DMS53 (cell line): ENCODE measurements at regions not wholly inside any gene's neighbourhood (a gene's known extent, or its start where the extent isn't known, plus 50 kb on each side); places are given as distances from the start of the nearest gene placed in this dataset.

Experiments used
- DNase-seq: peaks from one replicate; lab custom pipeline; 2025; lab: John Stamatoyannopoulos, UW

DNA sequence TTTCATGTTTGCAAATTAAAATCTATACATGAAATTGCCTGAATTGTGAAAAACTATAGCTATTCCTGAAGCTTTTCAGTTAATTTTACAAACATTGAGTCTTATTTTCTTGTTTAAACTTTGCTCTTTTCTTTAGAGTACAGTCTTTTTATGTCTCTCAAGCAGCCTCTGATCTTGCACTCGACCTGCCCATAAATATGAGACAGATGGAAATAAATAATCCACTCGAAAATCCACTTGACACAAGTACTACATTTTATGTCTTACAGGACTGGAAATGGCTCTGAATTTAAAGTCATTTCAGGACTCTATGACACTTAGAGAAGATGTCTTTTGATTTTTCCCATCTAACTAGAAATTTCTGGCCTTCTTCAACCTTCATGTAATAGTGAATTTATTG lies 283.8 kb downstream of the USP25 start:
- peak; percentile 50 for DNase-seq

DNA sequence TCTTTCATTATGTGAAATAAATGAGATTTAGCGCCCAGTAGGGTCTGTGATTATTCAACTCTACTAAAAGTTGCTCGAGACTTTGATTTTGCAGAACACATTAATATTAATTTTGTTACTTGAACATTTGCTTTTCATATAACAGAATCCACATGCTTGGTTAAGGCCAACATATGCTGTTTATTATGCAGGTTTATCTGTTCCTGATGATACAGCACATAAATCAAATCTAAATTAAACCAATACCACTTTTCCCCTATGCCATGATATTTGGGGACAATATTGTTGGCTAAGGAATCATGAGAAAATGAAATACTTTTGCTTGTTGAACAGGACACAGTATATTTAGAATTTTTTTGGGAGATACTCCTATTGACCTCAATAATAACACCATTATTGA lies 291.1 kb downstream of the USP25 start:
- DNase-seq, result no peak

DNA sequence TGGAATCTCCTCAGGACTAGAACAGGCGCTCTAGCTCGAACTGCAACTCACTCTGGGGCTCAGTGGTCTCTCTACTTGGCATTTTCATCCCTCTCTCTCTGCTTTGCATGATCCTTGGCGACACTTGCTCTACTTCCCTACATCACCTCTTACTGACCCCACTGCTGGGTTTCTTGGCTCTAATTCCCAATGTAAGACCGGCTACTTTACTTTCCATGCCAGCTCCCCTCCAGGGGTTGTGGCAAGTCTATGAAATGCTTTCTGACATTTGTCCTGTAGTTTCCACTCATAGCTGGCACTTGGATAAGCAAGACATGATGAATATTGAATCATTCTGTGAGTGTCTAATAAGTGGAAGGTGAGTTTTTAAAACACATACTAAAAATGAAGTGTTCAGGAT lies 292.3 kb downstream of the USP25 start:
- no peak for DNase-seq

DNA sequence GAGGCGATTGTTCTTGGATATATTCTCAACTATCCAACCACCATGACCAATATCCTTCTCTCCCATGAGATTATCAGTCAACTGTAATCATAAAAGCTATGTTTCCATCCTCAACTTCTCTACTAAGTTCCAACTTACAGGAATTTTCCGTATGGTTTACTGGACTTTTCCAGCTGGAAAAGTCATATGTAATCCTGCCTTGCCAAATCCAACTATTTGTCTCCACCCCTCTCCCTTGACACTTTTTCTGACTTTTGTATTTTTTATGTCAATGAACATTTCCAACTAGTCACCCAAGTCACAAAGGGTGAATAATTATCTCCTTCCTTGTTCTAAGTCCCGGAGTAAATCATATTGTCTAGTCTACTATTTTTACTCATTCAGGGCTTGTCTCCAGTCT lies 293.1 kb downstream of the USP25 start:
- DNase-seq, result no peak

DNA sequence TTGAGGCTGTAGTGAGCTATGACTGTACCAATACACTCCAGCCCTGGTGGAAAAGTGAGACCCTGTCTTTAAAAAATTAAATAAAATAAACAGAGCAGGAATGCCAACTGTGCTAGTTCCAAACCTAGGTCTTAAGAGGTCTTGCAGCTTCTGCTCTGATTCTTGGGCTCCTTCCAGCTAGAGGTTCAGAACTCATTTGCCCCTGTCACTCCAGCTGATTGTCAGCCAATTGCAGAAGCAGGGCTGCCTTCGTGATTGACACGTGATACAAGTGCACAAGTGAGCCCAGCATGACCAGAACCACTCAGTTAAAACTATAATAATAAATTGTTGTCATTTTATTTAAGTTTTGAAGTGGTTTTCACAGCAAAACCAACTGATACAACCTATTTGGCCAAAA lies 298.4 kb downstream of the USP25 start:
- no peak for DNase-seq

DNA sequence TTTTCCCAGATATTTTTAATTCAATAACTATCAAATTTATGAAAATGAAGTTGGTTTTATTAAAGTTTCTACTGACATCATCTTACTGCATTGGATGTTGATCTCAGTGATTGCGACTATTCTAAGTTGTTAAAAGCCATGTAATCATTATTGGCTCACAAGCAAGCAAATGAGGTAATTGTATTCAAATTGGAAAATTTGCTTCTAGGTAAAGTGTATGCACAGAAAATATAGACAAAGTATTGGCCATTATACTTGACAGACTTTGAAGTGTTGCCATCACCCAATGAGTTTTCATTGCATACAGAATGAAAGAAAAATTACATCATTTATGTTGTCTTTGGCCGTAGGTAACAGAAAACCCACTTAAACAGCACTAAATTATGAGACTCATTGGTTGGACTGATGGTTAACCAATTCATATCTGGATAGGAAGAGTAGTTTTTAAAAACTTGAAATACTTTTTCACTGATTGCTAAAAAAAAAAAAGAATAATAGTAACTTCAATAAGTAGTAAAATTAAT lies 299.2 kb downstream of the USP25 start:
- no peak for DNase-seq

DNA sequence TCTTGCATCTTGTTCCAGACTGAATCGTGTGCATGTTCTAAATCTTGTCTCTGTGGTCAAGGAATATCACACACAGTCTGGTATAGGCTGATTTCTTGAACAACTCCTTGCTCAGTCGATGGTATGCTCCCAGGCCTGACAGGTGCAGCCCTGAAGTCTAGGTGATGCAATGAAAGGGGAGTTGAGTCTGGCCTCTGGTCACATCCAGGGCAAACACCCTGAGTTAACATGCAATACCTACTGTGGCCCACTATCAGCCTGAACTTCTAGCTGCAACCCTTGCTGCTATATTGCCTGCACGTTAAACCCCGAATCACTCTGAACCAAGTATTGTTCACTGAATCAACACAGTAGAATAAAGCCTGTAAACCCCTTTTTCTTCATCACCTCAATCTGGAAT lies 303.4 kb downstream of the USP25 start:
- DNase-seq, result no peak

DNA sequence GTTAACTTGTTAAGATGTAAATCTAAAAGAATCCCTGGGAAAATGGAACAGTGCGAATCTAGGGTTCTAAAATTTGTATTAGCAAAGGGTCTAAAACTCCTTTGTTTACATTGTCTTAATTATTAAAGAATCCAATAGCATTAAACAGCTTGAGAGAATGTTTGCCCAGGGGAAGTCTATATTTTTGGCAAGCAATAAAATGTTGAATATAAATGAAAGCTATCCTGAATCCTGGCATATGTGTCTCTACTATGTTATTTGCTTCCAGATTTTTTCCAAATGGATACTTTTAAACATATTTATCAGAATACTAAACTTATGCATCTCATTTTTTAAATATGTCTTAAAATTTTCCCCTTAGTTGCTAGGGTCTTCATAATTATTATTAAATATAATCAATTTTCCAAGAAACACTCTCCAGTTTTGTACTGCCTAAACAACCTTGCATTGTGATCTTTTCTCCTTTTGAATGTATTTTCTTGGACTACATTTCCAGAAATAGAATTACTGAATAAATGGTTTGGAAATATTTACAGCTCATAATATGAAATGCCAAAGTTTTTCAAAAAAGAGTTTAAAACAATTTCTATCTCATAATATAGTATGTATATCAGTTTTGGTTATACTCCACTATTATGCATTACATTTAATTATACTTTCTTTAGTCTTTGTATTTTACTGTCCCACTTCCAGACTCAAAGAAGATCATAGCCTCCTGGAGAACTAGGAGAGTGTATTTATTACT lies 304.8 kb downstream of the USP25 start:
- no peak for DNase-seq

DNA sequence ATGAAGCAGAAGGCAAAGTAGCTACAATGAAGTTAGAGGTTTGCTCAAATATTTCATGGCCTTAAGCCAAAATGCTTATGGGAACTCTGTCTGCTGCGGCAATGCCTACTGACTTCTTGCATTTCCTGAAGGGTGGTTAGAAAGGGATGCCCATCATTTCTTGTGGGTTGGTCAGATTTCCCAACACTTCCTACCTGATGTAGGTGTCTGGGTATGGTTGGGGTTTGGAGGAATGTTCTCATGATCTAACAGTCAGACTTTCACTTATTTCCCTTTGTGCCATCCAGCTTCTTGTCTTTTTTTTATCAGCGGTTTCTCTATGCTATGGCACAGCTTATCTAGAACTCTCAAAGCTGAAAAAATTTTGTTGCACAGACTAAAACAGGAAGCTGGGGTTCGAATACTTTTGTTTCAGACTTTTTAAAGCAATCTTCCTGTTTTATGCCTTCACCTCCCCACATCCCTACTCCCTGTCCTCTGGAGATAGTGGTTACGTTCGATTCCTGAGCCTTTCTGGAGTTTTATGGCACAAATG lies 307.7 kb downstream of the USP25 start:
- no peak for DNase-seq

DNA sequence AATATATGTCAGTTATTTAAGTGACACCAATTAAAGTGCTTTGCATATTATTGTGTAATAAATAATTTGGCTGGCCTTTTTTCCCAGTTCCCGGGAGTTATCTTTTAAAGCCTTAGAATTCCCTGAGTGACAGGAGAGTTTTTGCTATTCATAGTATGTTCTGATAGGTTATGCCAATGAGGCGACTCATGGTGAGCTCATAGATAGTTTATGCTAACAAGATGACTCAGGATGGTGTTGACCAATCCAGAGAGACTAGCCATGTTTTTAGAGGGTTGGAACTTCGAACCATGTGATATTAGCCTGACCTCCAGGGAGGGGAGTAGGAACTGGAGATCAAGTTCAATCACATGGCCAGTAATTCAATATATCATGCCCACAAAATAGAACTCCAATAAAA lies 310.8 kb downstream of the USP25 start:
- DNase-seq, result peak; percentile 6

DNA sequence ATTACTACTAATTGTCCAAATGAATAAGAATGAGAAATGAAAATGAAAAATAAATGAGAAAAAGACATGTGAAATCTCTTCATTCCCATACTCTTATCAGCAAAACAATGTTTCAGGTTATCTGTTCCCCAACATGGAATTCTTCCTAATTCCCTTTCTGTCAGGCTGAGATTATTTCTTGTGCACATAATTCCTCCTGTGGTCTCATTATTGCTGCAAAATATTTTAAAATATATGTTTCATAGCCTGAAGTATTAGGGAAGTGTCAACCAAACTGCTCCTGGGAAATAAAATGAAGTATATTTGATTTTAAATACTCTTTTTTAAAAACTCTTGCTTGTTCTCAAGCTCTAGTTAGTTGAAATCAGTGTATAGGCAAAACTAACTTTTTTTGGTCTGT lies 314.9 kb downstream of the USP25 start:
- DNase-seq, result no peak

DNA sequence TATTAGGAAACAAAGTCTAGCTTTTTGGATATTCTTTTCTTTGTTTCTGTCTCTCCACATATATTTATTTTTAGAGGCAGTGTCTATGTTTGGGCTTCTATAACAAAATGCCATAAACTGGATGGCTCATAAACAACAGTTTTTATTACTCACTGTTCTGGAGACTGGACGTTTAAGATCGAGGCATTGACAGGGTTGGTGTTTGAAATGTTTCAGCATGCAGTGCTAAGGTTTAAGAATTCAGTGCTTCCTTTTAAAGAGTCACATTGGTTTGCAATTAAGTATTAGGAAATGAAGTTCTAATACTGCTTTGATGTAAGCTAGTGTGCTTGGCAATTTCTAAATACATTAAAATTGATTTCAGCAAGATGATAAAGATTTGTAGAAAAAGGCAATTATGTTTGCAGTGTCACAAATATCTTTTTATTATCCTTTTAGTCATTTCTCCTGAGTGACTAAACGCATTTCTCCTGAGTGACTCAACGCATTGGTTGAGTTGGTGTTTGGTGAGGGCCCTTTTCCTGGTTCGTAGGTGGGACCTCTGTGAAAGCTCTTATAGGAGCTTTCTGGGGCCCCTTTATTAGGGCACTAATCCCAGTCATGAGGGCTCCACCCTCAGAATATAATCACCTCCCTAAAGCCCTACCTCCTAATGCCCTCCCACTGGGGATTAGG lies 317.0 kb downstream of the USP25 start:
- DNase-seq, result no peak

DNA sequence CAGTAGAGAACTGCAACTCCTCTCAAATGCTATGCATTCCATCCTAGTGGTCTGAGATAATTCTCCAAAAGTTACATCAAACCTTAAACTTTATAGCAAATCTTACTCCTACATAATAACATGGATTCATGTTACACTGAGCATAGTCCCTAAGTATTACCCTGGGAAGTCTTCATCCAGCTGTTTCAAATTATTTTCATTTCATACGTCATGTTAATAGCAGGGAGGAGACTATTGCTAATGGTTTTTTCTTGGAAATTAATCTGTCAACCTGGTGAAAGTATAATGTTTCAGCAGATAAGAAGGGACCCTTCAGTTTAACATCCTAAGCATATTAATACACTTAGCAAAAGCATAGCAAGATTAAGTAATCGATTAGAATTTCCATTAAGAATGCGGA lies 318.1 kb downstream of the USP25 start:
- no peak for DNase-seq

DNA sequence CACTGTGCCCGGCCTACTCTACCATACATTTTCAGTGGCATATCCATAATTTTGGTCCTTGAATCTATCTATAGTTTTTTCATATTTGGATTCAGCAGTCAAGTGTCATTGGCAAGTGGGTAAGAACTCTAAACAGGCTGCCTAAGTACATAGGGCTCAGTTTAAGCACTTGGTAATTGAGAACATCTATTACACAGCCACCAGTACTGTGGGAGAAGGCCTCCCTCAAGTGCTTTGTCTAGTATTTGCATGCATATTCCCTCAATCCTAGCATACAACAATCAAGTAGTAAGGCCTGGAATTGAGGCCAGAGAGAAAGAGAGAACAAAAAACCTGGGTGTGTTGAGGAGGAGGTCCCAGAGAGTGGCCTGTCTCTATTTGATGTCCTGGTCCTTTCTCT lies 325.2 kb downstream of the USP25 start:
- peak; percentile 29 for DNase-seq

DNA sequence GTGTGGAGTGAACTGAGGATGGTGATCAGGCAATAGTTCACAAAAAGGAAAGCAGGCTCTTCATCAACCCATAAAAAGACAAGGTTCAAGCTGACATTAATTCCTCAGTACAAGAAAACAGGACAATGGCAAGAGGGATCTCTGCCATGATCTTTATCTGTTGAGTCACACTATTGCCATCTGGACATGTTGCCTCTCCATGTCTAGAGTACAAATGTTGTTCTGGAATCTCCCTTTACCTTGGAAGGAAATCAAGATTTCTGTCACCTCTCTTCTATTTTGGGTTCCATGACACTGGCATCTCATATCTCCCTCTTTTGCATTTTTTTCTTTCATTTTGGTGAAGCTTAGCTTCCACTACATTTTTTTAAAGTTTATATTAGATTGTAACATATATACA lies 329.1 kb downstream of the USP25 start:
- no peak for DNase-seq

DNA sequence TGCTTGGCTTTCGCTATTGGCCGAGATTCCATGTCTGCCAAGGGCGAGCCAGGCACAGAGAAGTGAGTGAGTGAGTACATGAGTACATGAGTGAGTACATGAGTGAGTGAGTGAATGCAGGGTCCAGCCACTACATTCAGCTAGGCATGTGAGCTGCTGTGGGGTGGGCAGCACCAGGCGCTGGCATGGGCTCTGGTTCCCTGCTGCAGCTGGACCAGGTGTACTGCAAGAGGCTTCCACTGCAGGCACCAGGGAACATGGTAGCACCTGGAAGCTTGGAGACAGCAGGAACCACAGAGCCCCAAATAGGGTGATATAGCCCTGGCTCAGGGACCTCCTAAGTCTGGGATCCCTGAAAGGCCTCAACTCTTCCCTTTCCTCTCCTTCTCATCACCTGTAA lies 330.2 kb downstream of the USP25 start:
- no peak for DNase-seq

DNA sequence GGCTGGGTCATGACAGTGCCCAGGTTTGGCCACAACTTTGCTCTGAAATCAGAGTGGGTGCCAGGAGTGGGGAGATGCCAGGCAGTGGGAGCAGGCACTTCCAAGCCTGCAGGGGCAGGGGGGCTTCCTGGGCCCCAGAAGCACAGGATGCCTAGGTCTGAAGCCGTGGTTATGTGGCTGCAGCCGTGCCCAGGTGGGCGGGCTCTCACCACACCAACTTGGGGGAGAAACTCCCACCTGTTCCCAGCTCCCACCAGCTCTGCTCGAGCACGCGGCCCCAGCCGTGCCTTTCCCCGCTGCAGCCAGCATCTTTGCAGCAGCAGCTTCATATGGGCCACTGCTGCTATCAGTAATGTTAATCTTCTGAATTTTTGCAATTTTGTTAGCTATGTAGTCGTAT lies 331.4 kb downstream of the USP25 start:
- DNase-seq, result no peak

DNA sequence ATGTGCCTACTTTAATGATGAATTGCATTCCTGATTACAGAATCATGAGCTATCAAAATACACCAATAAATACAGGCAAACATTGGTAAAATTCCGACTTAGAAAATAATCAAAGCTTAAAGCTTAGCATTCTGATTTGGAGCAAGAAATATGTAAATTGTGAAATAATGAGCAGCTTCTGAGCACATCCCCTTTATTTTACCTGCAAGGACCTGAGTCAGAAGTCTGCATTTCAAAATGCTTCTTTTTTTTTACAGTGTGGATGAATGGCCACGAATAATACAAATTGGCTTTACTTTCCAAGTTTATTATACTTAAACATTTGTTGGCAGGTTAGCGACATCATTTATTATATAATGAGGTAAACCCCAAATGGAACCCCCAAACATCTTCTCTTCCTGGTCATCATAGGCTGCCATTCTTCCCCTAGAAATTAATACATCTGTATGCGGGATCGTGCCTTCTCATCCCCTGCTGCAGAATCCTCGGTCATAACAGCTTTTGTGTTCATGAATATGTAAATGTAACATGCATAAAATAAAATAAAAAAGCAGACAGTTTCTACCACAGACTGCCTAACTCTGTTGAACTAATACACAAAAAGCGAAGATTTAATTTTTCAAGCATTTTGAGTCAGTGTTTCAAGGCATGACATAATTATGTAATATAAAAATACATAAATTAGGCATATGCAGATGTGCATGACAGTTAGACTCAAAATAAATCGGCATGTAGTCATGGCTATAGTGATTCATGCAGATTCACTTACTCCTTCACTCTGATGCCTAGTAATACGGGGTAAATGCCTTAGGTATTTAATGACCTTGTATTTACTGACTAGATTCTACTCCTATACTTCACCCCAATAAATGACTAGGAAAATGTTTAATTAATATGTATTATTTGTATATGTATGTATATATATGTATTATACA lies 339.7 kb downstream of the USP25 start:
- DNase-seq, result no peak

DNA sequence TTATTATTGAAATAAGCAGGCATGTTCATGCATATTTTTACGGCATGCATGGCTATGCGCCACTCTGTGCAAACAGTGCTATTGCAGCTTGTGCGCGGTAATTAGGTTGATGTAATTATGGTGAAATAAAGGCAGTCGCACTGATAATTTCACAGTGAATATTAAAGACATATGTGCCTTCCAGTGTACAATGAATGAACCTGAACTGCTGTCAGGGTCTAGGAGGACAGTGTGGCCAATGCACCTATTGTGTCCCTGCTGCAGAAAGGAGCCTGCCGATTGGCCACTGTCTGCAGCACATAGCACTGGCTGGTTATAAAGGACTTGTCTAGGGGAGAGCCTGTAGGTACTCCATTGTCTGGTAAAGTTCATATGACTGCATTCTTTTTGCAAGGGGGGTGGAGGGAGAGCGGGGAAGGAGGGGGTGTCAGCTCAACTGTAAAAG lies 340.4 kb downstream of the USP25 start:
- no peak for DNase-seq

DNA sequence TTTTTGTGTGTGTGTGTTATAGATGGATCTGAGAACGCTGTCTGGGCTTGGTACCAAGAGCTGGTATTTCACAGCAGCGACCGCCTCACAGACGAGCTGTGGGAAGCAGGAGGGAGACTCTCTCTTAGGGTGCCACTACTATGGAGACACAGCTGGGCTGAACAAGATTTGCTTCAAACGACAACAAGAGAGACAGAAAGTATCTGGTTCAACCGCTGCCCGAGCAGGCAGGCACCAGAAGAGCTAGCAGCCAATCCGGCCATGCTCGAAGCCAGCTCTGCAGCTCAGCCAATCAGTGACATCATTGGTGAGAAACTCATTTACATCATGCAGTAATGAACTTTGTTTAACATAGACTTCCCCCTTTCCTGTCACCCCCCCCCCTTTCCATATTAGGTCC lies 341.3 kb downstream of the USP25 start:
- DNase-seq, result no peak

DNA sequence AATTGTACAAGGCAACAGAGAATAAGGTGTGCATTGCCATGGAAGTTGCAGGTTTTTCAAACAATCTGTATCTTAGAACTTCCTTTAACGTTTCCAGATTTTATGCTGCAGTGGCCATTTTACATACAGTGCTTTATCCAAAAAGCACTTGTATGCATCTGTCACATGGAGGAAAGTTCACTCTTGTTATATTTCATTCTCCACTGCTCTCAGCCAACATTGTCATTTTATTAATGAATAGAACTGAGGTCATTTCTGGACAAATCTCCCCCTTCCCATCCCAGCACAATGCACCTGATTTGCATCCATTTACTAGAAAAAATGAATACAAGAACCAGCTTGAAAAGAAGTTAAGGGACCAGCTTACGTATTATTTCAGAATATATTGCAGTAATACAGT lies 342.0 kb downstream of the USP25 start:
- DNase-seq, result no peak

DNA sequence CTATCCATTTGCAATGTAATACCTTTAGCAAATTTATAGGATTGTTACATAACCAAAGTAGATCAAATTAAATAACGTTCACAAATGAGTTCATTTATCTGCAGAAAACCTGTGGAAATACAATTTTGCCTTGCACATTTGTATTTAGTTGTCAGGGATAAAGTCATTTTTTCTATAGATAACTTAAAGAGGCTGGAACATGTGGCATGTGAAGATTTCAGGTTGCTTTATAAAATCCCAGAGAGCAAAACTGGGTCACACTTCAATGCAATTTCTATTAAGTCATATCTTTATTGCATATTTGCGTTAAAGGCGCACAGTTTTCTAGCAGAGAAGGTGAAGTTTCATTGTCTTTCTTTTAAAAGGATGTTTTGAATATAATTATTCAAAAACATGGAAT lies 342.4 kb downstream of the USP25 start:
- no peak for DNase-seq
